Small intestine (tissue), 7 donors: ENCODE measurements at regions not wholly inside any gene's neighbourhood (a gene's known extent, or its start where the extent isn't known, plus 50 kb on each side); places are given as distances from the start of the nearest gene placed in this dataset.

Source experiments
- DNase-seq, 2 donors: peaks; one replicate each; pipeline versions ENCODE4 v3.0.0 to v3.0.0-alpha.2; 2013
- FAIRE-seq: peaks from 2 replicates; lab custom pipeline; 2012; peaks lifted over from hg19 to GRCh38; lab: Jason Lieb, UNC
- H3K27ac ChIP-seq, 3 donors: one replicate each; pipeline ENCODE4 v1.5.1; 2013; ENCODE audit warnings: low read length in 2 of 3, mild to moderate bottlenecking in 2 of 3, control low read depth in 1 of 3, inconsistent platforms in 1 of 3, low read depth in 1 of 3, moderate library complexity in 1 of 3
- H3K27me3 ChIP-seq, 3 donors: one replicate each; pipeline ENCODE4 v1.6.1; 2013; ENCODE audit warnings: low read length in 3 of 3, inconsistent platforms in 1 of 3; ENCODE audit not compliant: control insufficient read depth in 3 of 3, insufficient read depth in 3 of 3
- H3K36me3 ChIP-seq, 3 donors: one replicate each; pipeline ENCODE4 v1.6.1; 2013; ENCODE audit warnings: low read length in 3 of 3, inconsistent platforms in 1 of 3, low read depth in 1 of 3, mild to moderate bottlenecking in 1 of 3, moderate library complexity in 1 of 3; ENCODE audit not compliant: control insufficient read depth in 3 of 3, insufficient read depth in 2 of 3
- H3K4me1 ChIP-seq, 3 donors: one replicate each; pipeline ENCODE4 v1.6.1; 2013; ENCODE audit warnings: low read length in 2 of 3, inconsistent platforms in 1 of 3, low read depth in 1 of 3, mild to moderate bottlenecking in 1 of 3, moderate library complexity in 1 of 3; ENCODE audit not compliant: control insufficient read depth in 3 of 3, insufficient read depth in 2 of 3
- H3K4me3 ChIP-seq, 3 donors: one replicate each; pipeline ENCODE4 v1.5.1; 2013; ENCODE audit warnings: low read length in 3 of 3, control low read depth in 1 of 3, inconsistent platforms in 1 of 3, low read depth in 1 of 3, mild to moderate bottlenecking in 1 of 3, moderate library complexity in 1 of 3
- H3K9me3 ChIP-seq, 2 donors: one replicate each; pipeline ENCODE4 v1.6.1; 2013; ENCODE audit warnings: low read depth in 1 of 2, low read length in 1 of 2; ENCODE audit not compliant: control insufficient read depth in 2 of 2, insufficient read depth in 1 of 2
- WGBS, 3 donors: extraction: QIAGEN DNeasy Blood & Tissue Kit; methylation state at CpG; one replicate each; pipeline ENCODE4 v1.1.7; 2013; 5-methylcytosine and 5-hydroxymethylcytosine counted together
- donor health status: healthy with polysubstance abuse.
- donor health status: control.
- donor health status: control.
- donor health status: Bipolar disorder and iron deficiency.
- donor health status: healthy.

GRCh38 chr14:56482310-56482911 is 97.2 kb upstream of the TMEM260 start:
- H3K27ac ChIP-seq: no peak overlapping the region
- no peaks in the 10 kb centered on the region for H3K4me1 ChIP-seq
- H3K9me3 ChIP-seq: no peaks in the 10 kb centered on the region
- FAIRE-seq: no peak
- DNase-seq: peak; percentile 19
- H3K27me3 ChIP-seq: no peaks in the 10 kb centered on the region
- 66 to 75% (median 67%) methylated on average over 5 of the region's 5 CpGs for WGBS, 3 donors
- no peaks in the 10 kb centered on the region for H3K36me3 ChIP-seq
- no peak overlapping the region for H3K4me3 ChIP-seq

GRCh38 chr14:56487090-56487667 is 92.4 kb upstream of the TMEM260 start:
- DNase-seq (peak; percentile 6 to 25), FAIRE-seq (no peak)
- H3K4me1 ChIP-seq: no peaks in the 10 kb centered on the region
- no peak overlapping the region for H3K27ac ChIP-seq
- no peak overlapping the region for H3K4me3 ChIP-seq
- no peaks in the 10 kb centered on the region for H3K9me3 ChIP-seq
- no peaks in the 10 kb centered on the region for H3K27me3 ChIP-seq
- no peaks in the 10 kb centered on the region for H3K36me3 ChIP-seq
- 62 to 68% (median 63%) methylated on average over 4 of the region's 4 CpGs for WGBS, 3 donors

GRCh38 chr14:56487761-56488160 is 91.8 kb upstream of the TMEM260 start:
- DNase-seq (peak in 1 of 2 donors; percentile 7), FAIRE-seq (no peak)
- no peak overlapping the region for H3K4me3 ChIP-seq
- H3K27ac ChIP-seq: no peak overlapping the region
- no peaks in the 10 kb centered on the region for H3K36me3 ChIP-seq
- no peaks in the 10 kb centered on the region for H3K9me3 ChIP-seq
- no peaks in the 10 kb centered on the region for H3K4me1 ChIP-seq
- 32 to 44% (median 33%) methylated on average over 1 of the region's 1 CpG for WGBS, 3 donors
- no peaks in the 10 kb centered on the region for H3K27me3 ChIP-seq

GRCh38 chr14:56488306-56488705 is 91.3 kb upstream of the TMEM260 start:
- FAIRE-seq (no peak), DNase-seq (no peak)
- Histone ChIP-seq H3K4me3 (no peak overlapping the region), H3K27ac (no peak overlapping the region), H3K4me1 (no peaks in the 10 kb centered on the region), H3K36me3 (no peaks in the 10 kb centered on the region), H3K27me3 (peaks cover 0 to 3% (median 0%) of the 10 kb centered on the region in 3 donors), H3K9me3 (no peaks in the 10 kb centered on the region)
- 89 to 100% (median 93%) methylated on average over 1 of the region's 1 CpG for WGBS, 3 donors

- Histone ChIP-seq H3K27me3 (peaks cover 0 to 3% (median 0%) of the 10 kb centered on the region in 3 donors), H3K9me3 (no peaks in the 10 kb centered on the region), H3K36me3 (no peaks in the 10 kb centered on the region), H3K4me1 (no peaks in the 10 kb centered on the region), H3K27ac (no peak overlapping the region), H3K4me3 (no peak overlapping the region)
- peak; percentile 19 to 49 for DNase-seq
- FAIRE-seq: no peak
- WGBS, 3 donors: 4 to 13% (median 4%) methylated on average over 3 of the region's 3 CpGs
Observed at GRCh38 chr14:56490379-56490778, 89.2 kb upstream of the TMEM260 start.

- no peak for FAIRE-seq
Observed at GRCh38 chr14:56491299-56492285, 88.0 kb upstream of the TMEM260 start.

GRCh38 chr14:56494167-56494566 is 85.4 kb upstream of the TMEM260 start:
- Histone ChIP-seq H3K4me3 (no peak overlapping the region), H3K27ac (no peak overlapping the region), H3K36me3 (no peaks in the 10 kb centered on the region), H3K27me3 (peaks cover 0 to 3% (median 0%) of the 10 kb centered on the region in 3 donors), H3K9me3 (no peaks in the 10 kb centered on the region), H3K4me1 (no peaks in the 10 kb centered on the region)
- 73 to 76% (median 75%) methylated on average over 3 of the region's 3 CpGs for WGBS, 3 donors
- DNase-seq (no peak), FAIRE-seq (no peak)

More at GRCh38 chr14:56491299-56492285, 88.0 kb upstream of the TMEM260 start:
- H3K9me3 ChIP-seq: no peaks in the 10 kb centered on the region
- H3K36me3 ChIP-seq: no peaks in the 10 kb centered on the region
- DNase-seq: peak; percentile 60 to 71
- H3K27ac ChIP-seq: no peak overlapping the region
- 31 to 40% (median 38%) methylated on average over 10 of the region's 10 CpGs for WGBS, 3 donors
- H3K4me1 ChIP-seq: no peaks in the 10 kb centered on the region
- peaks cover 0 to 3% (median 0%) of the 10 kb centered on the region in 3 donors for H3K27me3 ChIP-seq
- no peak overlapping the region for H3K4me3 ChIP-seq

GRCh38 chr14:56498112-56498511 is 81.5 kb upstream of the TMEM260 start:
- Histone ChIP-seq H3K27ac (no peak overlapping the region), H3K36me3 (no peaks in the 10 kb centered on the region), H3K9me3 (no peaks in the 10 kb centered on the region), H3K27me3 (peaks cover 0 to 4% (median 0%) of the 10 kb centered on the region in 3 donors), H3K4me3 (no peak overlapping the region), H3K4me1 (no peaks in the 10 kb centered on the region)
- 77 to 81% (median 81%) methylated on average over 3 of the region's 3 CpGs for WGBS, 3 donors
- no peak for FAIRE-seq
- no peak for DNase-seq
